ENCODE measurements at regions not wholly inside any gene's neighbourhood (a gene's known extent, or its start where the extent isn't known, plus 50 kb on each side); places are given as distances from the start of the nearest gene placed in this dataset.
A peak's percentile ranks its signal among the peaks of the same experiment; 100 is the strongest.

- intact Hi-C loops (cut with DNase I), result no loop called here
- H3K4me3 ChIP-seq, result no peak overlapping the region
- no peak for DNase-seq (ENCODE audit: extremely low spot score in 2 of 2)
Observed at GRCh38 chr12:19639781-19640415, 200.6 kb downstream of the AEBP2 start.

DNA sequence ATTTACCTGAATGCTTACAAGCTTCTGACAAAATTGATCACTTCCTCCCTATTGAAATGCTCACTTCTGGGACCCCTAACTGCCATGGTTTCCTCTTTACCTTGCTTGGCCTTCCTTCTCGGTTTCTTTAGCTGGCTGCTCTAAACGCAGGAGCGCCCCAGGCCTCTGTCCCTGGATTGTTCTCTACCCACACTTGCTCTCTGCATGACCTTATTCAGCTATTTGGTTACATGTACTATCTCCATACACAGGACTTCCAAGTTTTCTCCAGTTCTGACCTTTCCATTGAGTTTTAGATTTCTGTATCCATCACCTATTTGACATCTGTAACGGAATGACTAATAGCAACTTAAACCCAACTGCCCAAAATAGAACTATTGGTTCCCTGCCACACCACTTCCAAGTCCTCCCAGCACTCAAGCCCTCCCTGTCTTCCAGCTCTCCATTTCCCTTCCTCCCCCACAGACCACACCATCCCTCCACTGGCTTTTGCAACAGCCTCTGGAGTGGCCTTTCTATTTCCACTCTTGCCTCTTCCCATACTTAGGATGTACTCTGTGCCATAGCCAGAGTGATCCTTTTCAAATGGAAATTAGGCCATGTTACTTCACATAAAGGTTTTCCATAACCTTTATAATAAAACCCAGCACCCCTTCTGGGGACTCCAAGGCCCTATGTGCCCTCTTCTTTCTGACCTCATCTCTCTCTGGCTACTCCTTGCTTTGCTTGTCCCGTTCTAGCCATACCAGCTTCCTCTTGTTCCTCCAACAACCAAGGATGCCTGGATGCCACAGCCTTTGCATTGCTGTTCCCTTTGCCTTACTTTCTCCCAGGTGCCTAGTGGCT is 202.2 kb downstream of the AEBP2 start:
- DNase-seq (ENCODE audit: extremely low spot score in 2 of 2), result no peak
- intact Hi-C loops (cut with DNase I), result no loop called here
- Histone ChIP-seq H3K36me3 (no peaks in the 10 kb centered on the region), H3K4me1 (peaks cover 11% of the 10 kb centered on the region), H3K4me3 (no peak overlapping the region), H3K27ac (no peak overlapping the region), H3K9me3 (no peaks in the 10 kb centered on the region), H3K27me3 (no peaks in the 10 kb centered on the region)
- TF ChIP-seq CTCF (IDR thresholded peaks at IDR 0.05), result no peak
- no peak for TF ChIP-seq POLR2A (IDR thresholded peaks at IDR 0.05)
- no peak for TF ChIP-seq POLR2AphosphoS5 (IDR thresholded peaks at IDR 0.05; ENCODE audit: insufficient read depth in 1 of 2, low read depth in 1 of 2)

More at GRCh38 chr12:19639781-19640415, 200.6 kb downstream of the AEBP2 start:
- Histone ChIP-seq H3K9me3 (no peaks in the 10 kb centered on the region), H3K27me3 (no peaks in the 10 kb centered on the region), H3K36me3 (no peaks in the 10 kb centered on the region), H3K4me1 (peaks cover 11% of the 10 kb centered on the region), H3K27ac (no peak overlapping the region)
- TF ChIP-seq POLR2A (IDR thresholded peaks at IDR 0.05) (no peak), CTCF (IDR thresholded peaks at IDR 0.05) (no peak), POLR2AphosphoS5 (IDR thresholded peaks at IDR 0.05; ENCODE audit: insufficient read depth in 1 of 2, low read depth in 1 of 2) (no peak)

GRCh38 chr12:19642345-19642744 is 203.1 kb downstream of the AEBP2 start:
- Histone ChIP-seq H3K9me3 (no peaks in the 10 kb centered on the region), H3K4me1 (peaks cover 11% of the 10 kb centered on the region), H3K27ac (no peak overlapping the region), H3K27me3 (no peaks in the 10 kb centered on the region), H3K4me3 (no peak overlapping the region), H3K36me3 (no peaks in the 10 kb centered on the region)
- DNase-seq (ENCODE audit: extremely low spot score in 2 of 2), result no peak
- TF ChIP-seq POLR2A (IDR thresholded peaks at IDR 0.05), result no peak
- intact Hi-C loops (cut with DNase I), result no loop called here

- intact Hi-C loops (cut with DNase I), result no loop called here
- no peaks in the 10 kb centered on the region for H3K27me3 ChIP-seq
- no peak overlapping the region for H3K4me3 ChIP-seq
- peak in 1 of 2 donors; percentile 56 for TF ChIP-seq POLR2AphosphoS5 (IDR thresholded peaks at IDR 0.05; ENCODE audit: insufficient read depth in 1 of 2, low read depth in 1 of 2)
- no peak for TF ChIP-seq POLR2A (IDR thresholded peaks at IDR 0.05)
- TF ChIP-seq CTCF (IDR thresholded peaks at IDR 0.05), result peak in 2 of 3 experiments; percentile 52 to 53
- no peaks in the 10 kb centered on the region for H3K36me3 ChIP-seq
- no peak overlapping the region for H3K27ac ChIP-seq
- H3K4me1 ChIP-seq, result peaks cover 20% of the 10 kb centered on the region
- DNase-seq (ENCODE audit: extremely low spot score in 2 of 2), result no peak
- no peaks in the 10 kb centered on the region for H3K9me3 ChIP-seq
Observed at GRCh38 chr12:19643635-19644034, 204.3 kb downstream of the AEBP2 start.

GRCh38 chr12:19644571-19644970 is 205.3 kb downstream of the AEBP2 start:
- intact Hi-C loops (cut with DNase I), result no loop called here
- TF ChIP-seq POLR2AphosphoS5 (IDR thresholded peaks at IDR 0.05; ENCODE audit: insufficient read depth in 1 of 2, low read depth in 1 of 2) (no peak), POLR2A (IDR thresholded peaks at IDR 0.05) (no peak), CTCF (IDR thresholded peaks at IDR 0.05) (no peak)
- H3K36me3 ChIP-seq, result no peaks in the 10 kb centered on the region
- H3K4me3 ChIP-seq, result no peak overlapping the region
- H3K4me1 ChIP-seq, result peaks cover 21% of the 10 kb centered on the region
- no peak overlapping the region for H3K27ac ChIP-seq
- no peaks in the 10 kb centered on the region for H3K27me3 ChIP-seq
- no peaks in the 10 kb centered on the region for H3K9me3 ChIP-seq
- DNase-seq (ENCODE audit: extremely low spot score in 2 of 2), result no peak
